Posterior vena cava (tissue), 2 donors: ENCODE measurements at regions not wholly inside any gene's neighbourhood (a gene's known extent, or its start where the extent isn't known, plus 50 kb on each side); places are given as distances from the start of the nearest gene placed in this dataset.

Experiments
- DNase-seq: peaks from one replicate; pipeline ENCODE4 v3.0.0-alpha.2; 2020; ENCODE audit warnings: low spot score
- intact Hi-C, 2 donors: fragments of 100-400 bp; cut with DNase I; formaldehyde crosslinking; loops; one replicate each; pipeline versions ENCODE4 v1.14.1 to v1.14.2; 2022 to 2023
- donor health status: DM: yes; HTN: yes; CAD: no.
- donor health status: DM: yes; HTN: yes; CAD: no.

DNA sequence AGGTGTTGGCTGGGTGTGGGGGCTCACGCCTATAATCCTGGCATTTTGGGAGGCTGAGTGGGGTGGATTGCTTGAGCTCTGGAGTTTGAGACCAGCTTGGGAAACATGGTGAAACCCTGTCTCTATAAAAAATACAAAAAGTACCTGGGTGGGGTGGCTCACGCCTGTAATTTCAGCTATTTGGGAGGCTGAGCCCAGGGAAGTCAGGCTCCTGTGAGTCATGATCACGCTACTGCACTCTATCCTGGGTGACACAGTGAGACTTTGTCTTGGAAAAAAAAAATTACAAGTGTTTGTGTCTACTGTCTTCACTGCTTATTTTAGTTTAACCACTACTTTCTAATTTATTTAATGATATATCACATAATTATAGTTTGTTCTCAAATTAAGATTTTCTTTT is 62.7 kb upstream of the DOCK10 start:
- intact Hi-C loops, result no loop called here
- DNase-seq, result no peak

DNA sequence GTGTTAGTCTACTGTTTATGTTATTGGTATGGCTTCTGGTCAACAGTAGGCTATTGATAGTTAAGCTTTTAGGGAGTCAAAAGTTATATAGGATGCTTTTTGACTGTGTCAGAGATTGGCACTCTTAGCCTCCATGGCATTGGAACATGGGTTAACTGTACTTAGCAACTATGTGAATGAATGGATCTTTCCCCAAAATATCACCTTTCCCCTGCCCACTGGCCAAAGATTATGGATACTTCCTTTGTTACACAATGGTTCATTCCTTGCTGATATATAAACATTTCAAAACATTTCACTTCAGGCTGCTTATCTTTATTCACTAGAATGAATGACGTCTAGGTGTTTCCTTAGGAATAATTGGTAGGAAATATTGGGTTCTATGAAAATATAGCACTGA is 62.1 kb upstream of the DOCK10 start:
- intact Hi-C loops, result no loop called here
- no peak for DNase-seq

DNA sequence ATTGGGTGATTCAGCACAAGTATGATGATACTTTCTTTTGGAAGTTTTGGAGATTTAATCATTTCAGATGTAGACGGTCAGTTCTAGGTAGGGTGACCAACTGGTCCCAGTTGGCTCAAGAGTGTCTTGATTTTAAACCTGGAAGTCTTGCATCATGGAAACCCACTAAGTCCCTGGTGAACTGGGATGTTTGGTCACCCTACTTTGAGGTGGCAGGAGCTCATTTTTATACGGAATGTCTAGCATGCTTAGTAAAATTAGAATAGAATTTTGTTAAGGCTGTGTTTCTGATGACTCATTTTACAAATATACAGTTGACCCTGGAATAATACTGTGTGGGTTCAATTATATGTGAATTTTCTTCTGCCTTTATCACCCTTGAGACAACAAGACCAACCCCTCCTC is 61.5 kb upstream of the DOCK10 start:
- intact Hi-C loops, result no loop called here

DNA sequence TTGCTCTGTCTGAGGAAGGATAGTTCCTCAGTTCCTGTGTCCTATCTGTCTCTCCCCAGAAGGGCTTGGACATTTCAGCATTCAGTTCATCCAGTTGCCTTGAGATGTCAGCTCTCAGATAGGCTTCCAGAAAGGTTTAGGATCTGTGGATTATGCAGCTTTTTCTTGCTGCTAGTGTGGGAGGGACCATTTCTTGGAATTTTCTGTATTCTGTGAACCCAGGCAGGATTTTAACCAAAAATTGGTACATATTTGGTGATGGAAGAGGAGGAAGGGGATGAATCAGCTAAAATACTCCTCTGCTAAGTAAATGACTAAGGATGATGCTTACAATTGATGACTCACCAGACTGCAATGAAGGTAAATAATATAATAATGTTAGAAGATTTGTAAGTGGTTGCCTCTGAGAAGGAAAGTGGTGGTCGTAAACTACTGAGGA is 58.6 kb upstream of the DOCK10 start:
- intact Hi-C loops, result no loop called here
- DNase-seq, result no peak

More for the DNA sequence above, 61.5 kb upstream of the DOCK10 start:
- no peak for DNase-seq

DNA sequence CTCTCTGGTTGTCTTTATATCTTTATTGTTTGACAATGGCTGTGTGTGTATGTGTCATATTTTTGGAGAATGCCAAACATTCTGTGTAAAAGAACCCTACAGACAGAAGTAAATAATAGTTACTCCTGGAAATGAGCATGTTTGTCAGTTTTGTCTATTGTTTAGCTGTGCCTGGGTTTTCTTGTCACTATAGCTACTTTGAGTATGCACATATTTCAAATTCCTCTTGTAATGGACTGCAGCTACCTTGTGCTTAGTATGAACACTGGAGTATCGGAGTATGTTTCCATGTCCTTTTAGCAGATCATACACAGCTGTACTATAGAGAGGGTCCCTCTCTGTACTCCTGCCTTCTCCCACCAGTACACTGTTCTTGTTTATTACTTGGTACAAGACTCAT is 58.0 kb upstream of the DOCK10 start:
- intact Hi-C loops, result no loop called here
- DNase-seq, result no peak

DNA sequence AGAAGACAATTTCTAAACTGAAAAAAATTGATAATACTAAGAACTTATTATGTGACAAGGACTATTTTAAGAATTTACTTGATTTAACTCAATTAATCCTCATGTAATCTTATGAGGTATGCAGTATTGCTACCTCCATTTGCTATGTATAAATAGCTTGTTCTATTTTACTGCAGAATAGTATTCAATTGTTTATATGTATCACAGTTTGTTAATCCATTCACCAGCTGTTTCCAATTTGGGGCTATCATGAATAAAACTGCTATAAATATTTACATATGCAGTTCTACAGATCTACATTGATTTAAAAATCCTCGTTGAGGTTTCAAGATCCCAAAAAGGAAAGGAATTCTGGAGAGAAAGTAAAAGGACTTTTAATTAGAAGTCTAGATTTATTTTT is 54.8 kb upstream of the DOCK10 start:
- DNase-seq, result no peak
- intact Hi-C loops, result no loop called here
